Stomach (tissue), 4 donors: ENCODE measurements at regions not wholly inside any gene's neighbourhood (a gene's known extent, or its start where the extent isn't known, plus 50 kb on each side); places are given as distances from the start of the nearest gene placed in this dataset.

Source experiments
- EP300 ChIP-seq: sonication (generic); formaldehyde crosslinking; IDR thresholded peaks from one replicate; pipeline ENCODE4 v1.6.1; 2017; ENCODE audit warnings: antibody characterized with exemption
- POLR2AphosphoS5 ChIP-seq, 3 donors: sonication (generic); formaldehyde crosslinking; IDR thresholded peaks; one replicate each; pipeline ENCODE4 v1.6.1; 2016; ENCODE audit warnings: antibody characterized with exemption in 3 of 3
- TF ChIP-seq, protein P1 (sequence below), 7 experiments: fragments of 450-650 bp in 4 of 7; fragments of 200-600 bp in 3 of 7; sonication (generic) in 3 of 7; IDR thresholded peaks; one replicate each; pipeline ENCODE4 v1.5.1; 2016 to 2019; ENCODE audit warnings: antibody characterized with exemption in 7 of 7, control low read depth in 2 of 7, mild to moderate bottlenecking in 1 of 7

DNA sequence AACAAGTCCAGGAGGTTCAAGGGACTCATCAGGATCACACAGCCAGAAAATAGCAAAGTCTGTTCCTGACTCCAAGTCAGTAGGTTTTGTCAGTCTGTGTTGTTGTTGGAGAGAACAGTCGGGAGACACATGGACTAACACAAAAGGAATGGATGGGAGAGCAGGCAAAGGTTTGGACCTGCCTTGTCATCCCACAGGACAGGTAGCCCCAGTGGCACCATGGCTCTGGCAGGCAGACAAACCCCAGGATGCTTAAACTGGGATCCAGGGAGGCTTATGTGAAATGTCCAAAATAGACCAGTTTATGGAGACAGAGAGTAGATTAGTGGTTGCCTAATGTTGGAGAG is 201.6 kb upstream of the NAV2 start:
- TF ChIP-seq, protein P1, sequence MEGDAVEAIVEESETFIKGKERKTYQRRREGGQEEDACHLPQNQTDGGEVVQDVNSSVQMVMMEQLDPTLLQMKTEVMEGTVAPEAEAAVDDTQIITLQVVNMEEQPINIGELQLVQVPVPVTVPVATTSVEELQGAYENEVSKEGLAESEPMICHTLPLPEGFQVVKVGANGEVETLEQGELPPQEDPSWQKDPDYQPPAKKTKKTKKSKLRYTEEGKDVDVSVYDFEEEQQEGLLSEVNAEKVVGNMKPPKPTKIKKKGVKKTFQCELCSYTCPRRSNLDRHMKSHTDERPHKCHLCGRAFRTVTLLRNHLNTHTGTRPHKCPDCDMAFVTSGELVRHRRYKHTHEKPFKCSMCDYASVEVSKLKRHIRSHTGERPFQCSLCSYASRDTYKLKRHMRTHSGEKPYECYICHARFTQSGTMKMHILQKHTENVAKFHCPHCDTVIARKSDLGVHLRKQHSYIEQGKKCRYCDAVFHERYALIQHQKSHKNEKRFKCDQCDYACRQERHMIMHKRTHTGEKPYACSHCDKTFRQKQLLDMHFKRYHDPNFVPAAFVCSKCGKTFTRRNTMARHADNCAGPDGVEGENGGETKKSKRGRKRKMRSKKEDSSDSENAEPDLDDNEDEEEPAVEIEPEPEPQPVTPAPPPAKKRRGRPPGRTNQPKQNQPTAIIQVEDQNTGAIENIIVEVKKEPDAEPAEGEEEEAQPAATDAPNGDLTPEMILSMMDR (IDR thresholded peaks at IDR 0.05) = no peak
- TF ChIP-seq EP300 (no peak), POLR2AphosphoS5 (IDR thresholded peaks at IDR 0.05) (no peak)
